Upper lobe of left lung (tissue), 4 donors: ENCODE measurements at regions not wholly inside any gene's neighbourhood (a gene's known extent, or its start where the extent isn't known, plus 50 kb on each side); places are given as distances from the start of the nearest gene placed in this dataset.

ENCODE experiments used
- POLR2AphosphoS5 ChIP-seq, 2 donors: sonication (generic); formaldehyde crosslinking; IDR thresholded peaks; one replicate each; pipeline ENCODE4 v1.5.1; 2017; ENCODE audit warnings: antibody characterized with exemption in 2 of 2
- TF ChIP-seq, protein P1 (sequence below), 6 experiments: fragments of 450-650 bp in 4 of 6; fragments of 200-600 bp in 2 of 6; sonication (generic) in 2 of 6; IDR thresholded peaks; one replicate each; pipeline ENCODE4 v1.5.1; 2016 to 2019; ENCODE audit warnings: antibody characterized with exemption in 6 of 6

DNA sequence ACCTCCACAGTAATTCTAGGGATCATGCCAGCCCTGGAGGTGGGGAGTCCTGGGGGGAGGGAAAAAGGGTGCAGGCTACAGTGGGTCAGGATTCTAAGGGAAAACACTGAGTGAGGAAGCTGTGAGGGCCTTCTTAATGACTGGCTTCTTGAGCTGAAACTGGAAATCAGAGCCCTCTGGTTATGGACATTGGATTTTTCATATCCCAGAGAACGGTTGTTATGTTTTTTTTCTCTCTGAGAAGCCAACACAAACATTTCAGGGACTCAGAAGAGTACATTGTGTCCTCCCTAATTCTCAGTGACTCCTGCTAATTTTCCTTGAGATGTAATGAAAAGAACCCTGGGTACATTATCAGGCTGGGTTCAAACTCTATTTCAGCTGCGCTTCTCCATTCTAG lies 162.4 kb upstream of the PRDX4 start:
- TF ChIP-seq, protein P1, sequence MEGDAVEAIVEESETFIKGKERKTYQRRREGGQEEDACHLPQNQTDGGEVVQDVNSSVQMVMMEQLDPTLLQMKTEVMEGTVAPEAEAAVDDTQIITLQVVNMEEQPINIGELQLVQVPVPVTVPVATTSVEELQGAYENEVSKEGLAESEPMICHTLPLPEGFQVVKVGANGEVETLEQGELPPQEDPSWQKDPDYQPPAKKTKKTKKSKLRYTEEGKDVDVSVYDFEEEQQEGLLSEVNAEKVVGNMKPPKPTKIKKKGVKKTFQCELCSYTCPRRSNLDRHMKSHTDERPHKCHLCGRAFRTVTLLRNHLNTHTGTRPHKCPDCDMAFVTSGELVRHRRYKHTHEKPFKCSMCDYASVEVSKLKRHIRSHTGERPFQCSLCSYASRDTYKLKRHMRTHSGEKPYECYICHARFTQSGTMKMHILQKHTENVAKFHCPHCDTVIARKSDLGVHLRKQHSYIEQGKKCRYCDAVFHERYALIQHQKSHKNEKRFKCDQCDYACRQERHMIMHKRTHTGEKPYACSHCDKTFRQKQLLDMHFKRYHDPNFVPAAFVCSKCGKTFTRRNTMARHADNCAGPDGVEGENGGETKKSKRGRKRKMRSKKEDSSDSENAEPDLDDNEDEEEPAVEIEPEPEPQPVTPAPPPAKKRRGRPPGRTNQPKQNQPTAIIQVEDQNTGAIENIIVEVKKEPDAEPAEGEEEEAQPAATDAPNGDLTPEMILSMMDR (IDR thresholded peaks at IDR 0.05) = no peak
- no peak for TF ChIP-seq POLR2AphosphoS5 (IDR thresholded peaks at IDR 0.05)
